Hepatocyte (in vitro differentiated cells): ENCODE measurements at regions not wholly inside any gene's neighbourhood (a gene's known extent, or its start where the extent isn't known, plus 50 kb on each side); places are given as distances from the start of the nearest gene placed in this dataset.

ENCODE experiments used
- DNase-seq: peaks from one replicate; pipeline ENCODE4 v3.0.0-alpha.2; 2016; ENCODE audit warnings: low spot score
- H2AFZ ChIP-seq: fragments of 200-600 bp; sonication (generic); 2 replicates; pipeline ENCODE4 v1.6.0; 2016; ENCODE audit warnings: antibody characterized with exemption, mild to moderate bottlenecking
- H3K27ac ChIP-seq: fragments of 200-600 bp; sonication (generic); 2 replicates; pipeline ENCODE4 v1.5.1; 2016; ENCODE audit warnings: mild to moderate bottlenecking
- H3K27me3 ChIP-seq: fragments of 200-600 bp; sonication (generic); 2 replicates; pipeline ENCODE4 v1.6.1; 2016
- H3K36me3 ChIP-seq: fragments of 200-600 bp; sonication (generic); replicated peaks from 2 replicates; pipeline ENCODE4 v1.5.1; 2016; ENCODE audit warnings: low read depth; ENCODE audit not compliant: insufficient read depth
- H3K4me1 ChIP-seq: fragments of 200-600 bp; sonication (generic); 2 replicates; pipeline ENCODE4 v1.5.1; 2016; ENCODE audit warnings: mild to moderate bottlenecking, moderate library complexity; ENCODE audit not compliant: insufficient read depth
- H3K4me2 ChIP-seq: fragments of 200-600 bp; sonication (generic); 2 replicates; pipeline ENCODE4 v1.6.0; 2016
- H3K4me3 ChIP-seq: fragments of 200-600 bp; sonication (generic); 2 replicates; pipeline ENCODE4 v1.5.1; 2016; ENCODE audit warnings: mild to moderate bottlenecking
- H3K79me2 ChIP-seq: fragments of 200-600 bp; sonication (generic); 2 replicates; pipeline ENCODE4 v1.6.0; 2017; ENCODE audit warnings: mild to moderate bottlenecking
- H3K9me2 ChIP-seq: fragments of 200-600 bp; sonication (generic); replicated peaks from 2 replicates; pipeline ENCODE4 v1.6.0; 2017; ENCODE audit warnings: mild to moderate bottlenecking; ENCODE audit not compliant: insufficient read depth
- H3K9me3 ChIP-seq: fragments of 200-600 bp; sonication (generic); 2 replicates; pipeline ENCODE4 v1.5.1; 2016; ENCODE audit warnings: low read depth, mild to moderate bottlenecking
- H4K20me1 ChIP-seq: fragments of 200-600 bp; sonication (generic); 2 replicates; pipeline ENCODE4 v1.6.0; 2016; ENCODE audit warnings: mild to moderate bottlenecking; ENCODE audit not compliant: insufficient read depth, poor library complexity, severe bottlenecking
- CTCF ChIP-seq: fragments of 200-600 bp; sonication (generic); IDR thresholded peaks from 2 replicates; pipeline ENCODE4 v1.5.1; 2016; ENCODE audit warnings: antibody characterized with exemption, mild to moderate bottlenecking; ENCODE audit not compliant: poor library complexity
- EZH2 ChIP-seq: fragments of 200-600 bp; sonication (generic); IDR thresholded peaks from 2 replicates; pipeline ENCODE4 v1.6.1; 2016; ENCODE audit warnings: antibody characterized with exemption, mild to moderate bottlenecking, borderline replicate concordance
- EZH2phosphoT487 ChIP-seq: fragments of 200-600 bp; sonication (generic); IDR thresholded peaks from one replicate; pipeline ENCODE4 v1.6.1; 2018; ENCODE audit warnings: antibody characterized with exemption, mild to moderate bottlenecking, low read depth, moderate library complexity; ENCODE audit not compliant: unreplicated experiment, severe bottlenecking
- WGBS: methylation state at CpG from one replicate; pipeline ENCODE4 v1.1.6; 2016; ENCODE audit warnings: low lambda C conversion rate; ENCODE audit errors: missing lambda C conversion rate; 5-methylcytosine and 5-hydroxymethylcytosine counted together

- WGBS, result 94% methylated on average over 5 of the region's 5 CpGs
- H3K27ac ChIP-seq, result no peak overlapping the region
- H3K4me1 ChIP-seq, result no peaks in the 10 kb centered on the region
- no peak overlapping the region for H3K4me2 ChIP-seq
- H3K79me2 ChIP-seq, result no peaks in the 10 kb centered on the region
- no peaks in the 10 kb centered on the region for H4K20me1 ChIP-seq
- no peaks in the 10 kb centered on the region for H3K36me3 ChIP-seq
- DNase-seq, result no peak
- TF ChIP-seq EZH2, result no peak
- TF ChIP-seq CTCF, result no peak
- TF ChIP-seq EZH2phosphoT487, result no peak
- H3K9me3 ChIP-seq, result no peaks in the 10 kb centered on the region
- H2AFZ ChIP-seq, result no peak overlapping the region
- H3K27me3 ChIP-seq, result no peaks in the 10 kb centered on the region
- no peak overlapping the region for H3K4me3 ChIP-seq
- H3K9me2 ChIP-seq, result no peaks in the 10 kb centered on the region
Measured at GRCh38 chr15:94667109-94667508, 435.7 kb downstream of the MCTP2 start.

- H4K20me1 ChIP-seq, result no peaks in the 10 kb centered on the region
- peak; percentile 92 for TF ChIP-seq CTCF
- TF ChIP-seq EZH2, result no peak
- no peaks in the 10 kb centered on the region for H3K9me2 ChIP-seq
- no peaks in the 10 kb centered on the region for H3K9me3 ChIP-seq
- H3K79me2 ChIP-seq, result no peaks in the 10 kb centered on the region
- H3K36me3 ChIP-seq, result no peaks in the 10 kb centered on the region
- no peak overlapping the region for H2AFZ ChIP-seq
- 9% methylated on average over 3 of the region's 3 CpGs for WGBS
- H3K4me1 ChIP-seq, result no peaks in the 10 kb centered on the region
- no peak overlapping the region for H3K4me2 ChIP-seq
- peak; percentile 58 for DNase-seq
- H3K4me3 ChIP-seq, result no peak overlapping the region
- no peaks in the 10 kb centered on the region for H3K27me3 ChIP-seq
- H3K27ac ChIP-seq, result no peak overlapping the region
Measured at GRCh38 chr15:94670438-94671034, 439.2 kb downstream of the MCTP2 start.

- Histone ChIP-seq H3K9me3 (no peaks in the 10 kb centered on the region), H3K36me3 (no peaks in the 10 kb centered on the region), H3K27me3 (no peaks in the 10 kb centered on the region), H3K4me2 (peak overlapping the region; percentile 37), H3K27ac (peak overlapping the region; percentile 7), H3K4me3 (no peak overlapping the region), H3K4me1 (no peaks in the 10 kb centered on the region), H2AFZ (no peak overlapping the region), H4K20me1 (no peaks in the 10 kb centered on the region), H3K79me2 (no peaks in the 10 kb centered on the region), H3K9me2 (no peaks in the 10 kb centered on the region)
- peak; percentile 70 for DNase-seq
- WGBS, result 12% methylated on average over 8 of the region's 8 CpGs
- TF ChIP-seq CTCF (peak; percentile 36), EZH2 (no peak), EZH2phosphoT487 (no peak)
Measured at GRCh38 chr15:94671858-94672532, 440.6 kb downstream of the MCTP2 start.
